ENCODE measurements at regions not wholly inside any gene's neighbourhood (a gene's known extent, or its start where the extent isn't known, plus 50 kb on each side); places are given as distances from the start of the nearest gene placed in this dataset.

DNA sequence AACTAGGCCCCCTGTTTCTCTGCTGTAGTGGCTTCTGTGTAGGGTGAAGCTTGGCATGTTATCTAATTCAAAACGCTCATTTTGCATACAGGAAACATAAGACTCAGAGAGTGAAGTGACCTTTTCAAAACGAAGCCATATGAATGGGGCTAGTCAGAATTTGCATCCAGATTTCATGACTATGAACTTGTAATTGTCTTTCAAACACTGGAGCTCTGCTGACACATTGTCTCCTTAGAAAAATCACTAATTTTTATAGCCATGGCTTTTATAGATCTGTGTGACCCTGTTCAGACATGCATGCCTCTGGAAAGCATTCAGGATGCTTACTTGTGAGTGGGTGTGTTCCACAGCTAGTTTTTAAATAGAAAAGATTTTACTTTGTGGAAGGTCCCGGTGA lies 444.3 kb upstream of the GCFC2 start:
- POLR2A ChIA-PET = no interaction called here
- no peak for FAIRE-seq

More for the DNA sequence above, 444.3 kb upstream of the GCFC2 start:
- under 1% methylated on average over 3 of the region's 3 CpGs for WGBS (ENCODE audit: low lambda C conversion rate)
- no peak overlapping the region for H3K4me3 ChIP-seq (replicated peaks in 1 of 3; ENCODE audit: insufficient read depth in 1 of 3, low read depth in 2 of 3, low read length in 3 of 3)
- H4K20me1 ChIP-seq (ENCODE audit: insufficient read depth, low read length) = no peaks in the 10 kb centered on the region
- H3K27ac ChIP-seq (ENCODE audit: extremely low read length, insufficient read depth, low read length) = no peak overlapping the region
- H3K4me2 ChIP-seq (ENCODE audit: low read depth, low read length) = no peak overlapping the region
- in situ Hi-C loops (cut with HindIII; ENCODE audit: extremely low pct_ligation_motif_present, low pct_unique_long_range_greater_than_20kb) (no loop called here), intact Hi-C loops (cut with micrococcal nuclease; ENCODE audit: unreplicated experiment) (no loop called here)
- H2AFZ ChIP-seq (ENCODE audit: low read length) = no peak overlapping the region
- ATAC-seq (no peak), DNase-seq (ENCODE audit: low spot score) (no peak)
- no peak overlapping the region for H3K9ac ChIP-seq (ENCODE audit: insufficient read depth, low read depth, low read length)
- H3K4me1 ChIP-seq (ENCODE audit: insufficient read depth, low read length) = no peaks in the 10 kb centered on the region
- no TSS peak for BruUV-seq (replicated peaks)
- TF ChIP-seq PTBP1 (IDR thresholded peaks at IDR 0.05; ENCODE audit: low read depth, low read length, poor library complexity, severe bottlenecking) (no peak), ZNF781 (CRISPR knock-in tag; IDR thresholded peaks at IDR 0.05; ENCODE audit: borderline replicate concordance, not compliant biosample characterization) (no peak), SNAI1 (CRISPR knock-in tag; IDR thresholded peaks at IDR 0.05; ENCODE audit: borderline replicate concordance) (no peak), RCOR2 (CRISPR knock-in tag; IDR thresholded peaks at IDR 0.05) (no peak), ZNF281 (CRISPR knock-in tag; IDR thresholded peaks at IDR 0.05; ENCODE audit: borderline replicate concordance) (no peak), ZNF563 (CRISPR knock-in tag; IDR thresholded peaks at IDR 0.05) (no peak), ZFY (CRISPR knock-in tag; IDR thresholded peaks at IDR 0.05) (no peak)
- no peaks in the 10 kb centered on the region for H3K36me3 ChIP-seq (replicated peaks in 1 of 2; ENCODE audit: control insufficient read depth in 1 of 2, insufficient read depth in 2 of 2, low read length in 2 of 2)
- no peaks in the 10 kb centered on the region for H3K9me3 ChIP-seq (ENCODE audit: low read length)
- no peaks in the 10 kb centered on the region for H3K79me2 ChIP-seq (ENCODE audit: insufficient read depth, low read length)
- H3K27me3 ChIP-seq (ENCODE audit: control insufficient read depth in 1 of 2, insufficient read depth in 2 of 2, low read length in 2 of 2) = no peaks in the 10 kb centered on the region
- CTCF ChIA-PET (ENCODE audit: low intra/inter-chr PET ratio, low total read pairs) = no interaction called here
